SU-DHL-6 (cell line): ENCODE measurements at regions not wholly inside any gene's neighbourhood (a gene's known extent, or its start where the extent isn't known, plus 50 kb on each side); places are given as distances from the start of the nearest gene placed in this dataset.

ENCODE experiments used
- H2AFZ ChIP-seq: fragments of 200-600 bp; sonication (generic); 2 replicates; pipeline ENCODE4 v1.6.1; 2014; ENCODE audit warnings: low read depth, mild to moderate bottlenecking, moderate library complexity, mixed read lengths, antibody characterized with exemption, low read length; ENCODE audit not compliant: severe bottlenecking
- H3F3A ChIP-seq: fragments of 200-600 bp; shearing (Covaris generic); 2 replicates; pipeline ENCODE4 v1.6.0; 2016; ENCODE audit warnings: antibody characterized with exemption, mild to moderate bottlenecking; ENCODE audit not compliant: insufficient read depth
- H3K27ac ChIP-seq: fragments of 200-600 bp; sonication (generic); 2 replicates; pipeline ENCODE4 v1.5.1; 2016; ENCODE audit warnings: low read depth, mild to moderate bottlenecking, low read length, moderate library complexity, mixed read lengths
- H3K27me3 ChIP-seq: fragments of 200-600 bp; sonication (generic), shearing (Covaris generic); 2 replicates; pipeline ENCODE4 v1.6.0; 2014; ENCODE audit warnings: mild to moderate bottlenecking, low read length
- H3K36me3 ChIP-seq: fragments of 200-600 bp; sonication (generic); 2 replicates; pipeline ENCODE4 v1.6.1; 2014; ENCODE audit warnings: mild to moderate bottlenecking, low read length, mixed read lengths
- H3K4me2 ChIP-seq: fragments of 300-600, 200-600 bp; shearing (Covaris generic), sonication (generic); 2 replicates; pipeline ENCODE4 v1.6.0; 2014; ENCODE audit warnings: low read length, low read depth, mild to moderate bottlenecking; ENCODE audit not compliant: poor library complexity, severe bottlenecking
- H3K4me3 ChIP-seq: fragments of 200-600 bp; sonication (generic); 2 replicates; pipeline ENCODE4 v1.5.1; 2014; ENCODE audit warnings: antibody characterized with exemption, low read length, mild to moderate bottlenecking, mixed read lengths; ENCODE audit not compliant: insufficient read depth, poor library complexity, severe bottlenecking
- H3K79me2 ChIP-seq: fragments of 200-600 bp; sonication (generic); 2 replicates; pipeline ENCODE4 v1.6.1; 2014; ENCODE audit warnings: mild to moderate bottlenecking, low read length, moderate library complexity; ENCODE audit not compliant: insufficient read depth
- H3K9ac ChIP-seq: fragments of 200-600 bp; sonication (generic); 2 replicates; pipeline ENCODE4 v1.7.0; 2014; ENCODE audit warnings: mild to moderate bottlenecking, low read length
- H3K9me2 ChIP-seq: fragments of 200-600 bp; sonication (generic); replicated peaks from 2 replicates; pipeline ENCODE4 v1.6.1; 2014; ENCODE audit warnings: low read length; ENCODE audit not compliant: insufficient read depth
- H3K9me3 ChIP-seq: fragments of 200-600 bp; sonication (generic); 2 replicates; pipeline ENCODE4 v1.6.1; 2014; ENCODE audit warnings: low read length, mixed read lengths; ENCODE audit not compliant: insufficient read depth
- H4K20me1 ChIP-seq: fragments of 200-600 bp; sonication (generic); 2 replicates; pipeline ENCODE4 v1.6.1; 2014; ENCODE audit warnings: low read depth, mild to moderate bottlenecking, antibody characterized with exemption, low read length, moderate library complexity, mixed read lengths
- CTCF ChIP-seq: fragments of 200-600 bp; sonication (generic); IDR thresholded peaks from one replicate; pipeline ENCODE4 v1.5.1; 2017; ENCODE audit warnings: antibody characterized with exemption, mild to moderate bottlenecking, low read length, moderate library complexity; ENCODE audit not compliant: insufficient read depth, poor library complexity, severe bottlenecking
- EZH2phosphoT487 ChIP-seq: fragments of 200-600 bp; sonication (generic), shearing (Covaris generic); conservative IDR thresholded peaks from 2 replicates; pipeline ENCODE4 v1.6.1; 2018; ENCODE audit warnings: mild to moderate bottlenecking, antibody characterized with exemption, low read length, moderate library complexity, mixed read lengths

GRCh38 chr2:220151341-220151740 lies 523.9 kb downstream of the SLC4A3 start:
- H3K4me2 ChIP-seq = no peak overlapping the region
- no peaks in the 10 kb centered on the region for H3F3A ChIP-seq
- no peaks in the 10 kb centered on the region for H3K36me3 ChIP-seq
- TF ChIP-seq CTCF (no peak), EZH2phosphoT487 (no peak)
- no peaks in the 10 kb centered on the region for H3K9me2 ChIP-seq
- H3K27me3 ChIP-seq = no peaks in the 10 kb centered on the region
- no peaks in the 10 kb centered on the region for H3K9me3 ChIP-seq
- H2AFZ ChIP-seq = no peak overlapping the region
- H4K20me1 ChIP-seq = no peaks in the 10 kb centered on the region
- H3K9ac ChIP-seq = no peak overlapping the region
- H3K4me3 ChIP-seq = no peak overlapping the region
- H3K79me2 ChIP-seq = no peaks in the 10 kb centered on the region
- no peak overlapping the region for H3K27ac ChIP-seq

- no peaks in the 10 kb centered on the region for H3K79me2 ChIP-seq
Observed at GRCh38 chr2:220152281-220152935, 525.0 kb downstream of the SLC4A3 start.

GRCh38 chr2:220153118-220153517 lies 525.7 kb downstream of the SLC4A3 start:
- no peaks in the 10 kb centered on the region for H3K27me3 ChIP-seq
- H3K4me3 ChIP-seq = no peak overlapping the region
- no peaks in the 10 kb centered on the region for H3F3A ChIP-seq
- no peak overlapping the region for H2AFZ ChIP-seq
- H3K27ac ChIP-seq = no peak overlapping the region
- H3K4me2 ChIP-seq = no peak overlapping the region
- no peaks in the 10 kb centered on the region for H3K9me3 ChIP-seq
- no peaks in the 10 kb centered on the region for H3K9me2 ChIP-seq
- no peak for TF ChIP-seq CTCF
- no peak for TF ChIP-seq EZH2phosphoT487
- H3K79me2 ChIP-seq = no peaks in the 10 kb centered on the region
- H3K9ac ChIP-seq = no peak overlapping the region
- H4K20me1 ChIP-seq = no peaks in the 10 kb centered on the region
- no peaks in the 10 kb centered on the region for H3K36me3 ChIP-seq

More at GRCh38 chr2:220152281-220152935, 525.0 kb downstream of the SLC4A3 start:
- no peaks in the 10 kb centered on the region for H3K9me2 ChIP-seq
- no peaks in the 10 kb centered on the region for H4K20me1 ChIP-seq
- no peaks in the 10 kb centered on the region for H3K27me3 ChIP-seq
- H3K4me3 ChIP-seq = no peak overlapping the region
- no peaks in the 10 kb centered on the region for H3F3A ChIP-seq
- no peak overlapping the region for H3K4me2 ChIP-seq
- H3K27ac ChIP-seq = no peak overlapping the region
- TF ChIP-seq EZH2phosphoT487 = no peak
- no peak for TF ChIP-seq CTCF
- H2AFZ ChIP-seq = no peak overlapping the region
- no peaks in the 10 kb centered on the region for H3K36me3 ChIP-seq
- no peak overlapping the region for H3K9ac ChIP-seq
- H3K9me3 ChIP-seq = no peaks in the 10 kb centered on the region
